ENCODE measurements at regions not wholly inside any gene's neighbourhood (a gene's known extent, or its start where the extent isn't known, plus 50 kb on each side); places are given as distances from the start of the nearest gene placed in this dataset.

DNA sequence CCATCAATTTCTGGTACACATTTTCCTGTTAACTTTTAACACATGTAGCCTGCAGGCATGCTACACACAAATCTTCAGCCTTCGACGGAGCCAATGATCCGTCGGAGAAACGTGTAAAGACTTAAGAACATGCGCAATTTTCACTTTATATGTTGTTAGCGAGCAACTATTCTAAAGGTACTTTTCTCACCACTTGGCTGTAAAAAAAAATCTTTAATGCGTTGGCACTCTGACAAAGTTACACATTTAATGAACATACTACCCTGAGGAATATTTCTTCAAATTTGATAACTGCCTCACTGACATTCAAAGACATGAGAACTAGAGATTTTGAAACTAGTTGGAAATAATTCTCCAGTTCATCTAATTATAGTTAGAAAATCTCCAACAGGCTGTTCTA, 507.5 kb upstream of the SALL1 start:
- Mint-ChIP-seq H3K27ac (no peak overlapping the region), H3K4me1 (ENCODE audit: low read depth) (no peaks in the 10 kb centered on the region), H3K36me3 (ENCODE audit: low read depth) (no peaks in the 10 kb centered on the region), H3K4me3 (no peak overlapping the region), H3K27me3 (no peaks in the 10 kb centered on the region), H3K9me3 (peaks cover 10% of the 10 kb centered on the region)
- no peak for DNase-seq

DNA sequence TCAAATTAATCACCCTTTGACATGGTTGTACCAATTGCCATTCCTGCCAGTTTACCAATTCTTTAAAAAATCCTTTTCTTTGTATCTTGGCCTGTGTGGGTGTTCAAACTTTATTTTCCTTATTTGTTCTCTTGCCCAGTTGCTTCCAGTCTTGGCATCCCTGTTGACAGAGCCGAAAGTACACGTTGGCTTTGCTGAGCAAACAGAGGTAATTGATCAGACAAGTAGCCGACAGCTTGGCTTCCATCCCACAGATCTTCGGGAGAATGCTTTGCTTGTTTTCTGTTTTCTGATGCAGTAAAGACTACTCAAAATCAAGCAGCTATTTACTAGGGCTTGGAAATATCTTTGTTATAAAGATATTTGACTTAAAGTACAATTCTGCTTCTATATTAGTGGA, 506.8 kb upstream of the SALL1 start:
- no peaks in the 10 kb centered on the region for H3K36me3 Mint-ChIP-seq (ENCODE audit: low read depth)
- no peaks in the 10 kb centered on the region for H3K27me3 Mint-ChIP-seq
- H3K27ac Mint-ChIP-seq, result no peak overlapping the region
- H3K9me3 Mint-ChIP-seq, result peaks cover 10% of the 10 kb centered on the region
- H3K4me1 Mint-ChIP-seq (ENCODE audit: low read depth), result no peaks in the 10 kb centered on the region
- no peak for DNase-seq
- H3K4me3 Mint-ChIP-seq, result no peak overlapping the region

DNA sequence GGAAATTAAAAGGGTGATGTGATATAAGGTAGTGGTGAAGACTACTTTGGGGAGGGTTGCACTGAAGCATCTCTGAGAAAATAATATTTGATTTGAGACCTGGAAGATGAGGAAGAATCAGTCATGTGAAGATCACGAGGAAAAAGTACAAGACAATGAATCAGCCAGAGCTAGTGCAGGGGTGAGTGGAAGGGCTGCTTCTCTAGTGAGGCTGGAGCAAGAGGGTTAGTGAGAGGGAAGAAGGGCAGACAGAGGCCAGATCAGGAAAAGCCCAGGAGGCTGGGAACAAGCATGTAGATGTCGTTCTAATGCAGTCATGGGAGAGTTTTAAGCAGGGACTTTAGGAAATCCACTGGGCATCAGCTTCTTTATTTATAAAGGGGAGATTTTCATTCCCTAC, 504.2 kb upstream of the SALL1 start:
- H3K9me3 Mint-ChIP-seq, result peaks cover 10% of the 10 kb centered on the region

DNA sequence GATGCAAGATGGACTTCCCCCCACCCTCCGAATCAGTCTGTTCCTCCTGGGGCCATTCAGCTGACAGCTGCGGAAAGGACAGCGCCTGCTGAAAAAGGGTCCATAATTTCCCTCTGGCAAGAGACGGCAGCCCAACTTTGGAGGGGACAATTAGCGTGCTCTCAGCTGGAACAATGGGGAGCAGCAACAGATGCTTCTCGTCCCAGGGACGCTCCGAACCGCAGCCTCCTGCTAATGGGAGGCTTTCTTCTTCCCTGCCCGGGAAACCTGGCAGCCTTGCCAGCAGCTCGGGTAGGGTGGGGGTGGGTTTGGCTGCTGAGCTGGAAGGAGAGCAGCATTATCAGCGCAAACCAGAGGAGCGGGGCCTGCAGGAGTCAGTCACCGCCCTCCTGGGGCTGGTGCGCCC, 500.0 kb upstream of the SALL1 start:
- Mint-ChIP-seq H3K27me3 (no peaks in the 10 kb centered on the region), H3K4me1 (ENCODE audit: low read depth) (no peaks in the 10 kb centered on the region), H3K27ac (no peak overlapping the region), H3K4me3 (no peak overlapping the region), H3K9me3 (peaks cover 9% of the 10 kb centered on the region), H3K36me3 (ENCODE audit: low read depth) (no peaks in the 10 kb centered on the region)
- DNase-seq, result no peak

More for the DNA sequence above, 504.2 kb upstream of the SALL1 start:
- no peak for DNase-seq
- Mint-ChIP-seq H3K27ac (no peak overlapping the region), H3K4me1 (ENCODE audit: low read depth) (no peaks in the 10 kb centered on the region), H3K36me3 (ENCODE audit: low read depth) (no peaks in the 10 kb centered on the region), H3K27me3 (no peaks in the 10 kb centered on the region), H3K4me3 (no peak overlapping the region)

DNA sequence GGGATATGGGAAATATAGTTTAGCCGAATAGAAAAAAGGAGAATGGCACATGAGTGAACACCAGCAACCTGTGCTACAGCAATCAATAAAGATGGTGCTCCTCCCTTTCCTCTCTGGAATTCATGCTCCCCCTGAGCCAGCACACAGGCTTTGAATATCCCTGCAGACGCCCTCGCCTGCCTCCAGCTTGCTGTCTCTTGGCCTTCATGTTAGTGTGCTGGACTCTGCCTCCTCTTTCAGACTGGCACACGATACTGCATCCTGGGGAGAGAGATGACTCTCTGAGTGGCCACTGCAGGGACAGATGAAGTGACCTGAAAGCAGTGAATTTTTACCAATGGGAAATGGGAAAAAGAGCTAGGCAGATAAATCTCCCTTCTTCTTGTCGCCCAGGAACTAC, 498.6 kb upstream of the SALL1 start:
- Mint-ChIP-seq H3K9me3 (peaks cover 6% of the 10 kb centered on the region), H3K4me1 (ENCODE audit: low read depth) (no peaks in the 10 kb centered on the region), H3K4me3 (no peak overlapping the region)

DNA sequence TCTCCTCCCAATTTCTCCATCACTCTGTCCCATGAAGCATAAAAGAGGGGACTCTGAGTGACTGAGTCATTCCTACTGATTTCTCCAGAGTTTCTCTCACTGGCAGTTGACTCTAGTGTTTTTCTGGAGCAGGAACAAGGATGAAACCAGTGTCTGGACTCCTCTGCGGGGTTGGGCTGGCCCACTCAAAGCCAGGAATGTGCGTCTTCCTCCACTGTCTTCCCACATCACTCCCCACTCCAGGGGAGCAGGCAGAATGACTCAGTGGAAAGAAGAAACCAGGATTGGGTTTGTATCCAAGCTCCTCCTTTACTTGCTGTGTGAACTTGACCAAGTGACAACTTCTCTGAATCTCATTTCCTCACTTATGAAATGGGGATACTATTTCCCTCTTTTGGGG, 497.5 kb upstream of the SALL1 start:
- Mint-ChIP-seq H3K36me3 (ENCODE audit: low read depth) (no peaks in the 10 kb centered on the region), H3K4me3 (no peak overlapping the region), H3K27ac (no peak overlapping the region), H3K4me1 (ENCODE audit: low read depth) (no peaks in the 10 kb centered on the region), H3K27me3 (no peaks in the 10 kb centered on the region), H3K9me3 (peaks cover 9% of the 10 kb centered on the region)
- no peak for DNase-seq

More for the DNA sequence above, 498.6 kb upstream of the SALL1 start:
- no peak overlapping the region for H3K27ac Mint-ChIP-seq
- no peak for DNase-seq
- H3K36me3 Mint-ChIP-seq (ENCODE audit: low read depth), result no peaks in the 10 kb centered on the region
- H3K27me3 Mint-ChIP-seq, result no peaks in the 10 kb centered on the region

DNA sequence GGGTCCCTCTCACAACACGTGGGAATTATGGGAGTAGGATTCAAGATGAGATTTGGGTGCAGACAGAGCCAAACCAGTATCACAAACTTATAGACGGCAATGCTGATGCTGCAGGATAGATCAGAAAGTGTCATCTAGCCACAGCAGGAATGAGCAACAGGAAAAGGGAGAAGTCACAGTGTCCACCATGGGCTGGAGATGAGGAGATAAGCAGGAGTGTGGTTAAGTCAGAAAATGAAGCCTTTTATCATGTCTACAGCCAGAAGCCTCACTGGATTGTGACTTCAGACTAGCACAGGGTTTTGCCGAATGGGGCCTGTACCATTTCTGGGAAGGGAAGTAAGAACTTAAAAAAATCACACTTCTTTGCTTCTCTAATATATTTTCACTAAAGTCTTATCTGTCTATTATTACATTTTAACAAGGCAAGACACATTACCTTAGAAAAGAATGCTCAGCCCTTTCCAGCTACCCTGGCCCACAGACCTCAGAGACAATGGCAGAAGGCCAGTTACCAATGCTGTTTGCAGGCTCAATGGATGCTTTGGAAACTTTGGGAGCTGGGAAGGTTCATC, 490.2 kb upstream of the SALL1 start:
- Mint-ChIP-seq H3K27ac (no peak overlapping the region), H3K4me1 (ENCODE audit: low read depth) (no peaks in the 10 kb centered on the region), H3K4me3 (no peak overlapping the region), H3K36me3 (ENCODE audit: low read depth) (no peaks in the 10 kb centered on the region), H3K27me3 (no peaks in the 10 kb centered on the region), H3K9me3 (peaks cover 14% of the 10 kb centered on the region)
- no peak for DNase-seq

DNA sequence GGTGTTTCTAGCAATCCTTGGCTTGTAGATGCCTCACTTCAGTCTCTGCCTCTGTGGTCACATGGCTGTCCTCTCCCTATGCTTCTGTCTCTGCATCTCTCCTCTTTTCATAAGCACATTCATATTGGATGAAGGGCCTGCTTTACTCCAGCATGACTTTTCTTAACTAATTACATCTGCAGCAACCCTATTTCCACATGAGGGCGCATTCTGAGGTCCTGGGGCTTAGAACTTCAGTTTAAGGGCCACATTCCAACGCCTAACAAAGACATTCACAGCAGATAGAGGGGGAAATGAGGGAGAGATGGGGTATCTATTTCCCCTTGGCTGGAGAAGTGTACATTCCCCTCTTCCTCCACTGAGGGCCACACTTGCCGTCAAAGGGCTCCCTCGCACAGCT, 489.1 kb upstream of the SALL1 start:
- Mint-ChIP-seq H3K36me3 (ENCODE audit: low read depth) (no peaks in the 10 kb centered on the region), H3K9me3 (peaks cover 22% of the 10 kb centered on the region), H3K27ac (no peak overlapping the region), H3K4me1 (ENCODE audit: low read depth) (no peaks in the 10 kb centered on the region), H3K4me3 (no peak overlapping the region), H3K27me3 (no peaks in the 10 kb centered on the region)
- DNase-seq, result no peak

DNA sequence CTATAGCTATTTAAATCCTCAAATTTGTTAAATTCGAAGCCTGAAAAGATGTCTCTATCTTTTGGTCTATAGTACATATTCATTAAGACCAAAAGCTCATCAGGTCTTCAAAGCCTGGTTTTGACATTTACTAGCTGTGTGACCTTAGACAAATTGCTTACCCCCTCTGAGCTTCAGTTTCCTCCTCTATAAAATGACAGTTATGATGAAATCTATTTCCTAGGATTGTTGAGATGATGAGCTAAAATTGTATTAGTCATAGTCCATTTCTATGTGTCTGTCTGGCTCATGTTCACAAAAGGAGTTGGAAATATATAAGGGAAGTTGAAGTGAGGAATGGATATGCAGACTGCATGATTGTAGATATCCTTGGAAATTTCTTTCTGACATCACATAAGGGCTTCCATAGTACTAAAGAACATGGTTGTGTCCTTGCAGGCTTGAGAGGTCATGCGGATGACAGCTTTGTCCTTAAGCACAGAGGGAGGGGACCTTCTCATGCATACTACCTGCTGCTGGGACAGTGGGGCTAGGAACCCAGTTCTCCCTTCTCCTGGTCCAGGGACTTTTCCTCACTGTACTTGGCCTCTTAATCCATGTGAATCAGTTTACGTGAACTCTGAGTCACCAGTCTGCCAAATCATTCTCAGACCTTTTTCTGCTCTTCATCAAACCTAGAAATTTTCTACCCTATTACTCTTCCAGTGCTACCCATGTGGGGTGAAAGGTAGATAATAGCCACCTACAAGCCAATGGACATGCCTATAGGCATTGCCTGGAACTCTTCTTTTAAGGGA, 487.5 kb upstream of the SALL1 start:
- H3K4me1 Mint-ChIP-seq (ENCODE audit: low read depth), result no peaks in the 10 kb centered on the region
- H3K27me3 Mint-ChIP-seq, result no peaks in the 10 kb centered on the region
- H3K9me3 Mint-ChIP-seq, result peaks cover 24% of the 10 kb centered on the region
- DNase-seq, result no peak
- no peaks in the 10 kb centered on the region for H3K36me3 Mint-ChIP-seq (ENCODE audit: low read depth)
- no peak overlapping the region for H3K4me3 Mint-ChIP-seq
- no peak overlapping the region for H3K27ac Mint-ChIP-seq

DNA sequence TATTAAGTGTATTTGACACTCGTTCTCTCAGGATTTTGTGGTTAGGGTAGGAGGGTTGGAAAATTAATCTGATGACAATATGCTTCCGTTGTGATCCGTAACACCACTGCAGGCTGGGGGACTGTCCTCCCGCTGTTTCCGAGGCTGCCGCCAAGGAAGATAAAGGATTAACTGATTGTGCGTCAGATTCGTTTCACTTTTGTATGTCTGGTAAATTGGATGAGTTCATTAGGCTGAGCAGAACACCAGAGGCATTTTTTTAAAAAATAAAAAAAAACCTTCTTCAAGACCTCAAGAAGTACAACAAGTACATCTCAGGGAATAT, 486.7 kb upstream of the SALL1 start:
- H3K4me3 Mint-ChIP-seq, result no peak overlapping the region
- H3K4me1 Mint-ChIP-seq (ENCODE audit: low read depth), result no peaks in the 10 kb centered on the region
- H3K9me3 Mint-ChIP-seq, result peaks cover 24% of the 10 kb centered on the region
- no peaks in the 10 kb centered on the region for H3K27me3 Mint-ChIP-seq
- no peak for DNase-seq
- H3K27ac Mint-ChIP-seq, result no peak overlapping the region
- H3K36me3 Mint-ChIP-seq (ENCODE audit: low read depth), result no peaks in the 10 kb centered on the region

DNA sequence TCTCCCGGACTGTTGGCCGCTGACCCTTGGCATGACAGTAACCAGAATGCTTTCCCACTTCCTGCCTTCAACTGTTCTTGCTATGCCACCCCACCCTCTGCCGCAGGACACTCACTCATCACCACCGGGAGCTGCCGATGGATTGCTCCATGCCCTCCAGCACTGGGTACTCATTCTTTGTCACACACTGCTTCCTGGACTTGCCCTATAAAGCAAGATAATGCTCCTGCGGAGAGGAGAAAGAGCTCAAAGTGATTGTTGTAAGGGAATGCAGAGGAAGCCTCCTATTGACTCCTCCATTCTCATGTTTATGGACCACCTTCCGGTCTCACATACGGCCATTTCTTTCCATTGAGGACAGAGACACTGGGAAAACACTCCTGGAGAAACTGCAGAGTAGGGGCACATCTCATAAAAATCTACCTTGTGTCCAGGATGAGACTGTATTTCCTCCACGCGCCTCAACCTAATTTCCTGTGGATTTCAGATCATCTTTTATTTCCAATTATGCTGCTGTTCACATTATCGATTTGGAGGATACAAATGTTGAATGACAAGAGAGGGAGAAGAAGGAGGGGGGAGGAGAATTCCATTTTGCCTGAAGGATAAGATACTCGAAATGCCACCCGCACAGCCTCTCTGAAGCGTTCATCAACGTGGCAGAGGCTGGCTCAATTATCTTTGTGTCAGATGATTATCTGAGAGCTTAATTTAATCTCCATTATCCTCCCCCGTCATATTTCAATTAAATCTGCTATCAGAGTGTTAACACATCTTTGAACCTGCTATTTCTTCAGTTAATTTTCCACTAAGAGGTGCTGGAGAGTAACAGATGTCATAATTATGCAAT, 486.1 kb upstream of the SALL1 start:
- peaks cover 25% of the 10 kb centered on the region for H3K9me3 Mint-ChIP-seq

DNA sequence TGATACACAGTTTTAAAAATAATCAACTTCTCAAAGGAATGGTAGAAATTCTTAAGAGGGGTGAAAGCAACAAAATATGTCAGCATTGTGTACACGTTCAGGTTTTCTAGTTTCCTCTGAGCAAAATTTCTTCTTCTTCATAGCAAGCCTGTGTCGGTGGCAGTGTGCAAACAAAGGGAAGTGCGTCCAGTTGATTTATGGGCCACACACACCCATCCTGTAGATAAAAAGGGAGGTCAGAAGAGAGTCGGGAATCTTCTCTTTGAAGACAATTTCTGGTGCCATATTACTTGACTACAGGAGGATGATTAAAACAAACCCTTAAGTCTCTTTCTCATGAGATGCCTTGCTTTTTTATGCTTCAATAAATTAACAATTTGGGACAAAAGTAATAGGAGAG, 484.1 kb upstream of the SALL1 start:
- H3K4me3 Mint-ChIP-seq, result no peak overlapping the region
- H3K36me3 Mint-ChIP-seq (ENCODE audit: low read depth), result no peaks in the 10 kb centered on the region
- H3K27ac Mint-ChIP-seq, result no peak overlapping the region
- H3K27me3 Mint-ChIP-seq, result no peaks in the 10 kb centered on the region
- H3K4me1 Mint-ChIP-seq (ENCODE audit: low read depth), result no peaks in the 10 kb centered on the region
- peaks cover 31% of the 10 kb centered on the region for H3K9me3 Mint-ChIP-seq
- DNase-seq, result no peak

More for the DNA sequence above, 486.1 kb upstream of the SALL1 start:
- no peak overlapping the region for H3K27ac Mint-ChIP-seq
- no peaks in the 10 kb centered on the region for H3K4me1 Mint-ChIP-seq (ENCODE audit: low read depth)
- no peak for DNase-seq
- no peaks in the 10 kb centered on the region for H3K36me3 Mint-ChIP-seq (ENCODE audit: low read depth)
- no peak overlapping the region for H3K4me3 Mint-ChIP-seq
- H3K27me3 Mint-ChIP-seq, result no peaks in the 10 kb centered on the region

DNA sequence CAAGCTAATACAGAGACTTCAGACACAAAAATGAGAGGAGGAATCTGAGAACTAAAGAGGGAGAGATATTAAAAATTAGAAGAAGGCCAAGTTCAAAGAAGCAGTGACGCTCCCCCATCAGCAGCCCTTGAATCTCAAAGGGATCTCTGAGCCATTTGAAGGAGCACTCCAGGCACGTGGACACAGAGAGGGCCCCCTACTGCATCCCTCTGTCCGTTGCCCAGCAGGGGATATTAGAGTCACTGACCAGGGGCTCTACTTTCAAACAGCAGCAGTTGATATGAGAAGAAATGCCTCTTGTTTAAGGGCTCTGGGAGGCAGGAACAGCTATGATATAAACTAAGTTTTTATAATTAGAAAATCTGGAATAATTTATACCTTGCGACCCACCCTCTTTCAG, 479.0 kb upstream of the SALL1 start:
- H3K4me1 Mint-ChIP-seq (ENCODE audit: low read depth), result no peaks in the 10 kb centered on the region
- peaks cover 27% of the 10 kb centered on the region for H3K9me3 Mint-ChIP-seq
- no peak overlapping the region for H3K4me3 Mint-ChIP-seq
- DNase-seq, result no peak
- H3K27me3 Mint-ChIP-seq, result no peaks in the 10 kb centered on the region
- no peaks in the 10 kb centered on the region for H3K36me3 Mint-ChIP-seq (ENCODE audit: low read depth)
- H3K27ac Mint-ChIP-seq, result no peak overlapping the region

DNA sequence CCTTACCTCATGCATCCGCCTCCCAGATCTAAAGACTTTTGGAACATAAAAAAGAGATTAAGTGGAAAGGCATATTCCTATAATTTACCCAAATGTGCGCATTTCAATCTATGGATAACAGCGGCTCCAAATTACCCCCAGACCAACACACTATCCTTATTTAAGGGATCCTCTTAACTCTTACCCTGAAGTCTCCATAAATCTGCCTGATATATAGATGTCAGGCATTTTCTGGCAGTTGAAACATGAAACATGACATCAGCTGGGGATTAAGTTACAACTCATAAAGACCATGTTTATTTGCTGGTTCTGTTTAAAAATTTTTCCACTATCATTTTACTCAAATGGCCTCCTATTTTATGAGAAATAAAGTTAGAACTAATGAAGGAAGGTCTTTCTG, 478.5 kb upstream of the SALL1 start:
- H3K27me3 Mint-ChIP-seq, result no peaks in the 10 kb centered on the region
- DNase-seq, result no peak
- H3K4me3 Mint-ChIP-seq, result no peak overlapping the region
- H3K27ac Mint-ChIP-seq, result no peak overlapping the region
- H3K9me3 Mint-ChIP-seq, result peaks cover 28% of the 10 kb centered on the region
- no peaks in the 10 kb centered on the region for H3K4me1 Mint-ChIP-seq (ENCODE audit: low read depth)
- H3K36me3 Mint-ChIP-seq (ENCODE audit: low read depth), result no peaks in the 10 kb centered on the region
